ENCODE measurements at regions not wholly inside any gene's neighbourhood (a gene's known extent, or its start where the extent isn't known, plus 50 kb on each side); places are given as distances from the start of the nearest gene placed in this dataset.
"Not testable (repeated sequence)": the region's sequence is repeated elsewhere in the genome, so short reads cannot be mapped to it uniquely, and the experiment has no call there.

- no peak for DNase-seq (ENCODE audit: low read depth, low spot score)
- H3K36me3 ChIP-seq (ENCODE audit: control insufficient read depth, insufficient read depth, low read length): no peaks in the 10 kb centered on the region
- BruUV-seq (replicated peaks): no TSS peak
- no peak overlapping the region for H3K27ac ChIP-seq (ENCODE audit: low read length)
- no peaks in the 10 kb centered on the region for H3K27me3 ChIP-seq (ENCODE audit: control insufficient read depth, insufficient read depth, low read length)
- ChIA-PET CTCF (no interaction called here), POLR2A (no interaction called here)
- intact Hi-C loops (cut with micrococcal nuclease; ENCODE audit: unreplicated experiment): no loop called here
- ATAC-seq: no peak
- H3K9me3 ChIP-seq (ENCODE audit: control insufficient read depth, insufficient read depth, low read depth, low read length): no peaks in the 10 kb centered on the region
- no peaks in the 10 kb centered on the region for H3K4me1 ChIP-seq (ENCODE audit: control insufficient read depth, insufficient read depth, low read length)
- H3K4me3 ChIP-seq (ENCODE audit: low read depth in 2 of 2, low read length in 2 of 2): no peak overlapping the region
- TF ChIP-seq SIN3A (IDR thresholded peaks at IDR 0.05; ENCODE audit: borderline replicate concordance, insufficient read depth, low read depth, low read length) (no peak), POLR2AphosphoS5 (IDR thresholded peaks at IDR 0.05; ENCODE audit: low read depth, low read length) (no peak)
- in situ Hi-C loops (cut with HindIII; ENCODE audit: low pct_unique_long_range_greater_than_20kb, low sequenced_read_pairs): no loop called here
These were observed 134.1 kb downstream of the FZD1 start for GRCh38 chr7:91398341-91398740.

DNA sequence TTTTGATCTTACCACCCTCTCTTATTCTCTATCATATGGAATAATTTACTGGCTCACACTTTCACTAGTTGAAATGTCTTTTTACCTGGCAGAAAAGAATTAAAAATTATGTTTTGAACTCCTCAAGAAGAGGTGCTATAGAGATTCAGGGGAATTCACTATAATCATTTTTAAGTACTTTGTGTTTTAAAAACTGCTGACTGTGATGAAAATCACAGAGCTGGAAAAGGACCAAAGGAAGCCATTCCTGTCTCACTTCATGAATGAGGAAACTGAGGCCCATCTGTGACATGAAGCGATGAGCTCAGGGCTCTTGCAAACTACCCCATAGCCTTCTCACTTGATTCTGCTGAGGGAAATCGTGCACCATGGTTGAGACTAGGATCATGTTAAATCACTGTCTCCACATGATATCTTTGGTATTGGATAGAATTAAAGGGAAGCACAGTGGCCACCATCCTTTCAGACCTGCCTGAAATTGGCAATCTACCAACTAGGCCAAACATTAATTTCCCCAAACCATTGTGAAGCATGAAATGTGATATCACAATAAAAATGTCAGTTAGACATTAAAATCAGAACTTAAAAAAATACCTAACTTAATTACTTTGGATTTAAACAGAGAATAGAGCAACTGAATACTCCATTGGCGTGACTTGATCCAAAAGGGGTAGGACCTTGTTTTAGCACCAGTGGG, 141.0 kb downstream of the FZD1 start:
- no peaks in the 10 kb centered on the region for H3K4me1 ChIP-seq (ENCODE audit: control insufficient read depth, insufficient read depth, low read length)
- CTCF ChIA-PET: no interaction called here

DNA sequence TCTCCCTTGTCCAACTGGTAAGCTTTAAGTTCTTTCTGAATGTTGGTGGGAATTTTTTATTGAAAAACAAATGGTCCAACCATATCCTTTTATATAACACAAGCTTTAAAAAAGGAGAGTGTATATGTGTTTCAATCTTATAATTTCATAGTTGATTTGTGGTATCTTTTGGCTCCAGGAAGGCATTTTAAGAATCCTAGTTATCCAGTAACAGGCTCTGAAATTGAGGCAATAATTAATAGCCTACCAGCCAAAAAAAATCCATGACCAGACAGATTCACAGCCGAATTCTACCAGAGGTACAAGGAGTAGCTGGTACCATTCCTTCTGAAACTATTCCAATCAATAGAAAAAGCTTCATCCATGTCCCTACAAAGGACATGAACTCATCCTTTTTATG, 141.6 kb downstream of the FZD1 start:
- H3K4me3 ChIP-seq (ENCODE audit: low read depth in 2 of 2, low read length in 2 of 2); H3K36me3 ChIP-seq (ENCODE audit: control insufficient read depth, insufficient read depth, low read length); intact Hi-C loops (cut with micrococcal nuclease; ENCODE audit: unreplicated experiment); in situ Hi-C loops (cut with HindIII; ENCODE audit: low pct_unique_long_range_greater_than_20kb, low sequenced_read_pairs); BruUV-seq (replicated peaks); H3K9me3 ChIP-seq (ENCODE audit: control insufficient read depth, insufficient read depth, low read depth, low read length); DNase-seq (ENCODE audit: low read depth, low spot score); H3K4me1 ChIP-seq (ENCODE audit: control insufficient read depth, insufficient read depth, low read length); H3K27ac ChIP-seq (ENCODE audit: low read length); POLR2A ChIA-PET; ATAC-seq; H3K27me3 ChIP-seq (ENCODE audit: control insufficient read depth, insufficient read depth, low read length); CTCF ChIA-PET: not testable (repeated sequence)

More for the DNA sequence above, 141.0 kb downstream of the FZD1 start:
- Histone ChIP-seq H3K9me3 (ENCODE audit: control insufficient read depth, insufficient read depth, low read depth, low read length) (no peaks in the 10 kb centered on the region), H3K27me3 (ENCODE audit: control insufficient read depth, insufficient read depth, low read length) (no peaks in the 10 kb centered on the region), H3K4me3 (ENCODE audit: low read depth in 2 of 2, low read length in 2 of 2) (no peak overlapping the region), H3K27ac (ENCODE audit: low read length) (no peak overlapping the region), H3K36me3 (ENCODE audit: control insufficient read depth, insufficient read depth, low read length) (no peaks in the 10 kb centered on the region)
- in situ Hi-C loops (cut with HindIII; ENCODE audit: low pct_unique_long_range_greater_than_20kb, low sequenced_read_pairs): no loop called here
- no TSS peak for BruUV-seq (replicated peaks)
- no peak for TF ChIP-seq TCF7L2 (IDR thresholded peaks at IDR 0.05; ENCODE audit: low read depth, low read length)
- POLR2A ChIA-PET: no interaction called here
- intact Hi-C loops (cut with micrococcal nuclease; ENCODE audit: unreplicated experiment): no loop called here
- DNase-seq (ENCODE audit: low read depth, low spot score): no peak
- ATAC-seq: no peak

DNA sequence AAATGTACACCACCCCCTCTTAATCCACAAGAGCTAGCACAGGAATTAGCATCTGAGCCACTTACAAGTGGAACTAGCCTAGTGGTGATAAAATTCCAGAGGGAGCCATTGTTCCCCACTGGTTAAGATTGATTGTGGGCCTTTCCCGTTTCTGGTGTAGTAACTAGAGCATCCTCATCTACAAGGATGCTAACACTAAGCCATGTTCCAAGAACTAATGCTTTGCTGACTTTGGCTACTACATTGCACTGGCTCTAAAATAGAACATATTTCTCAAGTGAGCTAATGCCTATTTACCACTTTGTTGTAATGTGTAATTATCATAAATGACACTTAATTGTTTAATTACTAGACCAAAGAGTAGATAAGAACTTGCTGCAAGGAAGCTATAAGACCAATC, 143.7 kb downstream of the FZD1 start:
- ATAC-seq (no peak), DNase-seq (ENCODE audit: low read depth, low spot score) (no peak)
- no peak for TF ChIP-seq POLR2AphosphoS5 (IDR thresholded peaks at IDR 0.05; ENCODE audit: low read depth, low read length)
- TF ChIP-seq SIN3A (IDR thresholded peaks at IDR 0.05; ENCODE audit: borderline replicate concordance, insufficient read depth, low read depth, low read length): no peak
- TF ChIP-seq, protein P1, sequence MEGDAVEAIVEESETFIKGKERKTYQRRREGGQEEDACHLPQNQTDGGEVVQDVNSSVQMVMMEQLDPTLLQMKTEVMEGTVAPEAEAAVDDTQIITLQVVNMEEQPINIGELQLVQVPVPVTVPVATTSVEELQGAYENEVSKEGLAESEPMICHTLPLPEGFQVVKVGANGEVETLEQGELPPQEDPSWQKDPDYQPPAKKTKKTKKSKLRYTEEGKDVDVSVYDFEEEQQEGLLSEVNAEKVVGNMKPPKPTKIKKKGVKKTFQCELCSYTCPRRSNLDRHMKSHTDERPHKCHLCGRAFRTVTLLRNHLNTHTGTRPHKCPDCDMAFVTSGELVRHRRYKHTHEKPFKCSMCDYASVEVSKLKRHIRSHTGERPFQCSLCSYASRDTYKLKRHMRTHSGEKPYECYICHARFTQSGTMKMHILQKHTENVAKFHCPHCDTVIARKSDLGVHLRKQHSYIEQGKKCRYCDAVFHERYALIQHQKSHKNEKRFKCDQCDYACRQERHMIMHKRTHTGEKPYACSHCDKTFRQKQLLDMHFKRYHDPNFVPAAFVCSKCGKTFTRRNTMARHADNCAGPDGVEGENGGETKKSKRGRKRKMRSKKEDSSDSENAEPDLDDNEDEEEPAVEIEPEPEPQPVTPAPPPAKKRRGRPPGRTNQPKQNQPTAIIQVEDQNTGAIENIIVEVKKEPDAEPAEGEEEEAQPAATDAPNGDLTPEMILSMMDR (IDR thresholded peaks at IDR 0.05): no peak
- TF ChIP-seq TCF7L2 (IDR thresholded peaks at IDR 0.05; ENCODE audit: low read depth, low read length): no peak
- TF ChIP-seq, protein P2, sequence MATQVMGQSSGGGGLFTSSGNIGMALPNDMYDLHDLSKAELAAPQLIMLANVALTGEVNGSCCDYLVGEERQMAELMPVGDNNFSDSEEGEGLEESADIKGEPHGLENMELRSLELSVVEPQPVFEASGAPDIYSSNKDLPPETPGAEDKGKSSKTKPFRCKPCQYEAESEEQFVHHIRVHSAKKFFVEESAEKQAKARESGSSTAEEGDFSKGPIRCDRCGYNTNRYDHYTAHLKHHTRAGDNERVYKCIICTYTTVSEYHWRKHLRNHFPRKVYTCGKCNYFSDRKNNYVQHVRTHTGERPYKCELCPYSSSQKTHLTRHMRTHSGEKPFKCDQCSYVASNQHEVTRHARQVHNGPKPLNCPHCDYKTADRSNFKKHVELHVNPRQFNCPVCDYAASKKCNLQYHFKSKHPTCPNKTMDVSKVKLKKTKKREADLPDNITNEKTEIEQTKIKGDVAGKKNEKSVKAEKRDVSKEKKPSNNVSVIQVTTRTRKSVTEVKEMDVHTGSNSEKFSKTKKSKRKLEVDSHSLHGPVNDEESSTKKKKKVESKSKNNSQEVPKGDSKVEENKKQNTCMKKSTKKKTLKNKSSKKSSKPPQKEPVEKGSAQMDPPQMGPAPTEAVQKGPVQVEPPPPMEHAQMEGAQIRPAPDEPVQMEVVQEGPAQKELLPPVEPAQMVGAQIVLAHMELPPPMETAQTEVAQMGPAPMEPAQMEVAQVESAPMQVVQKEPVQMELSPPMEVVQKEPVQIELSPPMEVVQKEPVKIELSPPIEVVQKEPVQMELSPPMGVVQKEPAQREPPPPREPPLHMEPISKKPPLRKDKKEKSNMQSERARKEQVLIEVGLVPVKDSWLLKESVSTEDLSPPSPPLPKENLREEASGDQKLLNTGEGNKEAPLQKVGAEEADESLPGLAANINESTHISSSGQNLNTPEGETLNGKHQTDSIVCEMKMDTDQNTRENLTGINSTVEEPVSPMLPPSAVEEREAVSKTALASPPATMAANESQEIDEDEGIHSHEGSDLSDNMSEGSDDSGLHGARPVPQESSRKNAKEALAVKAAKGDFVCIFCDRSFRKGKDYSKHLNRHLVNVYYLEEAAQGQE (IDR thresholded peaks at IDR 0.05; ENCODE audit: insufficient read depth in 1 of 2, low read depth in 2 of 2, low read length in 1 of 2): no peak
- H3K4me3 ChIP-seq (ENCODE audit: low read depth in 2 of 2, low read length in 2 of 2): no peak overlapping the region
- no TSS peak for BruUV-seq (replicated peaks)
- H3K9me3 ChIP-seq (ENCODE audit: control insufficient read depth, insufficient read depth, low read depth, low read length): no peaks in the 10 kb centered on the region
- no peak overlapping the region for H3K27ac ChIP-seq (ENCODE audit: low read length)
- intact Hi-C loops (cut with micrococcal nuclease; ENCODE audit: unreplicated experiment) (no loop called here), in situ Hi-C loops (cut with HindIII; ENCODE audit: low pct_unique_long_range_greater_than_20kb, low sequenced_read_pairs) (no loop called here)
- no peaks in the 10 kb centered on the region for H3K4me1 ChIP-seq (ENCODE audit: control insufficient read depth, insufficient read depth, low read length)
- no peaks in the 10 kb centered on the region for H3K36me3 ChIP-seq (ENCODE audit: control insufficient read depth, insufficient read depth, low read length)
- POLR2A ChIA-PET: no interaction called here
- no peaks in the 10 kb centered on the region for H3K27me3 ChIP-seq (ENCODE audit: control insufficient read depth, insufficient read depth, low read length)
- CTCF ChIA-PET: no interaction called here

Data from Panc1 (cell line).